Activated CD4-positive, alpha-beta T cell treated with anti-CD3 and anti-CD28 coated beads, Interleukin-2, Interleukin-4, amounts not matched to agents 100 ng/mL and 50 ng/mL, durations not matched to agents 16 hours and 8 hours (primary cell): ENCODE measurements at regions not wholly inside any gene's neighbourhood (a gene's known extent, or its start where the extent isn't known, plus 50 kb on each side); places are given as distances from the start of the nearest gene placed in this dataset.
A peak's percentile ranks its signal among the peaks of the same experiment; 100 is the strongest.
"Not testable (repeated sequence)": the region's sequence is repeated elsewhere in the genome, so short reads cannot be mapped to it uniquely, and the experiment has no call there.

Experiments used
- DNase-seq: peaks from one replicate; pipeline ENCODE4 v3.0.0-alpha.2; 2020; ENCODE audit warnings: low spot score

DNA sequence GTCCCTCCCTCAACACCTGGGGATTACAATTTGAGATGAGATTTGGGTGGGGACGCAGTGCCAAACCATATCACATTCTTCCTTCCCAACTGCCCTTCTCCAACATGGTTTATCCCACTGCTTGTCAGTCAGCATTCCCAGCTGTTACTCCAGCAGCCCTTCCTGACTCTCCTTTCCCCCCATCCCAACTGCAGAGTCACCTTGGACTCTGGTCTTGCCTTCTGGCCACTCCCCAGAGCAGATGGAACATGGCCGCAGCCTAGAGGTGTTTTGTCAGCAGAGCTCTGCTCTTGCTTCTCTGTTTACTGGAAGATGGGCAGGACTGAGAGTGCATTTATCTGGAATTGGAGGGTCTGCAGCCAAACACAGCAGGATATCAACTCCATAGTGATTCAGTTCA is 51.2 kb upstream of the MEX3C start:
- no peak for DNase-seq

DNA sequence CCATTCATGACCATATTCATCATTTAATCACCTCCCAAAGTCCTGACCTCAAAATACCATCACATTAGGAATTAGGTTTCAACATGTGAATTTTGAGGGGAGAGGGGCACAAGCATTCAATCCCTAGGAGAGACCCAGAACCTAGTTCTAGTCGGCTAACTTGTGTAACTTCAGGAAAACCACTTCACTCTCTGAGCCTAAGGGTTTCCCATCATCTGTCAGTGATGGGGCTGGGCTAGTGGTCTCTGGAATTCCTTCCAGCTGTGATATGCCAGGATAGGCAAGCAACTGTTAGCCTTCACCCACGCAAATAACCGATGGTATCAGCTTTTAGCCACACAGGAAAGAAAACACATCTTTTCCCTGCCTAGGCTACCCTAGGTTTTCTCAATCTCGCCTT is 52.5 kb upstream of the MEX3C start:
- no peak for DNase-seq

DNA sequence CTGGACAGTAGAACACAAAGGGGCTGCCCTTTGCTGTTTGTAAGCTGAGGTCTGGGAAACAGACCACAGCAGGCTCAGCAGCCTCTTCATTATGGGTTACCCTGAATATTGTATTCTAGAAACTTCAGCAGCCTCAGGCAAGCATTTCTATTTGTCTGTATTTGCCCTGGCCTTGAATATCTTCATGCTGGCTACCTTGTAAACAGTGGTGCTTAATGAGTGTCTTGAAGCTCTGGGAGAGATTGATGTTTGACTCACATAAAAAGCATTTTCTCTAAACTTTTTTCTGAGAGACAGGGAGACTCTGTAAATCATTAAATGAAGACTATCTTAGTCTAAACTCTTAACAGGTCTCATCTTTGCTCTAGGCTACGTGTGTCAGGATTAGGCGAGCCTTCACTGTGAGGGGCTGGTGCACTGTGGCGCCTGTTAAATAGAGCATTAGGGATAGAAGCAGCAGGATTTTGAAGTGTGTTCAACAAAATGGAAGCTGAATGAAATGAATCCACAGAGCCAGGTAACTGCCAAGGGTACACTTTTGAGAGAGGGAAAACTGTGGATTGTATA is 53.1 kb upstream of the MEX3C start:
- DNase-seq = no peak

DNA sequence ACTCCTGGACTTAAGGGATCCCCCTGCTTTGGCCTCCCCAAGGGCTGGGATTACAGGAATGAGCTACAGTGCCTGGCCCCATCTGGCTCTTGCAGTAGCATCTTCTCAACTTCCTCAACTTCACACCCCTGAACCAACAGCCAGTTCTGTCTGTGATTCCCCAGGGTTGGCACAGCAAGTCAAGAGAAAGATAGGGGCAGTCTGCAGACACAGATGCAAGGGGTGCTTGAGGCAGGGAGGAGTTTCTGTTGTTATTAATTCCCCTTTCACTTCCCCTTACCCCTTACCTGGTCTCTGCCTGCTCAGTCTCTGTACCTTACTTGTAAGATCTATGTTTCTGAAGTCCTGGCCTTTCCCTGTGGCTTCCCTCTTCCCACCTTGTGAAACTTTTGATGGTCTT is 54.1 kb upstream of the MEX3C start:
- DNase-seq = no peak

DNA sequence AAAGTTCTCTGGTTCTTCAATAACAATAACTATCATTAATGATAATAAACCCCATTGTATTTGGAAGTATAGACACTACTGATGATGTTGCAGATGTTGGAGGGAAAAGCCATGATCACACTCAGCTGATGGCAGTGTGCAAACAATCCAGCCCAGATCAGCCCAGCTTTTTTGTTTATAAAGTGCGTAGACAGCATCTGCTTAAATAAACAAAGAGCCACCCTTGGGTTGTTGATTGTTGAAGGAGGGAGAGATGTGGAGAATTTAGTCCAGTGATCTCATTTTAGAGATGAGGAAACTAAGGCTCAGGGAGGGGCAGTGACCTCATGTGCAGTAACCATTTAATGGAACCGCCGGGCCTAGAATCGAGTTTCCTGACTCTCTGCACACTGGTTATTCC is 56.0 kb upstream of the MEX3C start:
- no peak for DNase-seq

DNA sequence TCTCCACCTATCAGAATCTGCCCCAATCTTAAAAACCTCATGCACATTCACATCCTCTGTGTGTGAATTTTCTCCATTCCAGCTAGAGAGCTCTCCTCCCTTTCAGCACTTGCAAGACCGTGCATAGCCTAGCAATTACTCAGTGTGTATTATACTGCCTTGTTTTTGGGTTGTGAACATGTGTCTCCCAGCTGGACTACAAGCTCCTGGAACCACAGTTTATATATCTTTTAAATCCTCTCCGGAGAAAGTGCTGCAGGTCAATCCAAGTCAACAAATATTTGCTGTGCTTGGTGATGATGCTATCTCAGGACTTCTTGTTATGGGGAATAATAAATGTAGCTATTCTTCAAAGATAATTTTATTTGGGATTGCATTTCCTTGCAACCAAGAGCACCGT is 58.2 kb upstream of the MEX3C start:
- no peak for DNase-seq

DNA sequence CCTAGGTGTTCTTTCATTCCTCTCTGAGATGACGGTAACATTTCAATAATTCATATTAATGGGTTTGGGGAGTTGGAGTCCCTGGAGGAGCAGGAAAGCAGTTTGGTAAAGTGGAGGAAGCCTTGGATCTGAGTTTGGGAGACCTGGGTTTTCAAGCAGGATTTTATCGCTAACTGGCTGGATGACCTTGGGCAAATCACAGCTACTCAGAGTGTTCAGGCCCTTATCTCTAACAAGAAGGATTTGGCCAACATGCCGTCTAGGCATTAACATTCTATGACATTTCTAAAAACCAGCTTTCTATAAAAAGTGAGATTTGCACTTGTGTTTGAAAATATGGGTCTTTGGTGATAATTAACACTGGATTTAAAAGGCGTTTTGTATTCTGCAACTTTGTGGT is 59.7 kb upstream of the MEX3C start:
- DNase-seq = no peak

DNA sequence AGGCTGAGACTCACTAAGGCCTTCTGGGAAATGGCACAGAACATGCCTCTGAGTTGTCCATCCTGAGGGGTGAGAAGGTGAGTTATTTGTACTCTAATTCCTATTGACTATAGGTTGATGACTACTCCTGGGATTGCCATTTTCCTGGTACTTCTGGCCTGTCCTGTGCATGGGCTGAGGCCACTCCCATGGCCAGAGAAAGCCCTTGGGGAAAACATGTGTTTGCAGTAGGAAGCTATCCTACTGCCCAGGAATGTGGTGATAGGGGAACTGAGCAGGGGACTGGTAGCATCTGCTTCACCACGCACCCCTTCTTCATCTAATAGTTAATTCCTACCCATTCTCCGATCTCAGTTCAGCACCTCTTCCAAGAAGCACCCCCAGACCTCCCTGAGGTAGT is 62.6 kb upstream of the MEX3C start:
- DNase-seq = no peak

DNA sequence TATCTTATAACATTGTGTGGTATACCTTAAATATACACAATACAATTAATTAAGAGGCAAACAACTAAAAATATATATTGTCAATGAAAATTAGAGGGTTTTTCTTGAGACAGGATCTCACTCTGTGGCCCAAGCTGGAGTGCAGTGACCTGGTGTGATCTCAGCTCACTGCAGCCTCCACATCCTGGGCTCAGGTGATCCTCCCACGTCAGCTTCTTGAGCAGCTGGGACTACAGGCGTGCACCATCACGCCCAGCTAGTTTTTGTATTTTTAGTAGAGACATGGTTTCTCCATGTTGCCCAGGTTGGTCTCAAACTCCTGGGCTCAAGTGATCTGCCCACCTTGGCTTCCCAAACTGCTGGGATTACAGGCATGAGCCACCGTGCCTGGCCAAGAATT is 68.6 kb upstream of the MEX3C start:
- not testable (repeated sequence) for DNase-seq

DNA sequence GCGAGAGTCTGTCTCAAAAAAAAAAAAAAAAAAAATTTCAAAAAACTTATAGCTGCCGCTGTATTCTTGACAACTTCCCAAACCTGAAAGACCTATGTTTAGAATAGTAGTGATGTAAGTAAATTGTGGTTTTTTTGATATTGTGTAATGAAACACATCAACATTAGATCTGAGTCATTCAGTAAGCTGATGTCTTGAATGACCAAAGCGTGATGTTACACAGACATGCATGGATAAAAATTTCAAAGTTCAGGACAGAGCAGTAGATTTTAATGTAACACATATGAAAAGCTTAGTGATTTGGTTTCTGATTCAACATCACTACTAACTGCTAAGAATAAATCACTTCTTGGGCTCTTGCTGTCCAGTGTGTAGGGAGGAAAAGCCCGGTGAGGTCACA is 69.3 kb upstream of the MEX3C start:
- no peak for DNase-seq

DNA sequence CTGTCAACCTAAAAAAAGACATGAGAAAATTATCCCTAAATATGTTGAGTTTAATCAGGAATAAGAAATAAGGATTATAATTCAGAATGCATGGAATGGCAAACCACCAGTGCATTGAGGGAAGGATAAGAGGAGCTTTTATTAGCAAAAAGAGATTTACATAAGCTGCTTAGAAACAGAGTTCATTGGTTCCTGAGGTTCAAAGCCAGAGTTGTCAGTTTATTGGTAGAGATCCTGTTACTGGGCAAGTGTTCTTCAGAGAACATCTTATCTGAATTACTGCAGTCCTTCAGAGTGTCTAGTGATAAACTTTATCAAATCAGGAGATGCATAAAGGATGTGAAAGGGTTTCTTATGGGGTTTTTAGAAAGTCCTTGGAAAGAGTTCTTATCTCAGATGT is 76.0 kb upstream of the MEX3C start:
- no peak for DNase-seq

DNA sequence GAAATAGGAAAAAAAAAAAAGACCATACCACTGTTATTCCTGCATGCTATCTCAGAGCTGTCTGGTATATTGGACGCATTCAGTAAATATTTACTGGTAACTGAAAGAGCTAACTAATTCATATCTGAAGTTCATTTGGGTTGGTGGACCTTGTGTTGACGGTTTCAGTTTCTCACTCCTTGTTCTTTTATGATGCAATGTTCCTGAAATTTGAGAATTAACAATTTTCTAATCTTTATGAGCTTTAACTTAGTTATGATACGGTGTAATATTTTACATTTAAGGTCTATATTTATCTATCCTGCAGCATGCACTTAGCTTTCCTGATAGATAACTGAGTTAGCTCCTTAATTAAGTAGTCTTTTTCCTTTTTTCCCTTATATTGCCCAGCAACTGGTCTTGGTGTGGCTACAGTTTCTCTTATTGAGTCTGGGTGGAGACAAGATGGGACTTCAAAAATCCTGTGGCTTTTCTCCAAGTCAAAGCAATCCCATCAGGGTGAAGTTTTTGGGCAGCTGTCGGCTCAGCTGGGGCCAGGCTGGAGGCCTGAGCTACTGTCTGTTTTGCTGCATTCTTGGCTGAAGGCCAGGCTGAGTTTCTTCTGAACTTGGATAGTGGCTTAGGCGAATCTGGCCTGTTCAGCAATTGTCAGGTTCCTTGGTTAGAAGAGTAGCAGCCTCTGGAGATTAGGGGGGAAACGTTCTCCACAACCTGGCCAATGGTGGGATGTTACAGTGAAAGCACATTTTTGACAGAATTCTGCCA is 78.4 kb upstream of the MEX3C start:
- DNase-seq = no peak

DNA sequence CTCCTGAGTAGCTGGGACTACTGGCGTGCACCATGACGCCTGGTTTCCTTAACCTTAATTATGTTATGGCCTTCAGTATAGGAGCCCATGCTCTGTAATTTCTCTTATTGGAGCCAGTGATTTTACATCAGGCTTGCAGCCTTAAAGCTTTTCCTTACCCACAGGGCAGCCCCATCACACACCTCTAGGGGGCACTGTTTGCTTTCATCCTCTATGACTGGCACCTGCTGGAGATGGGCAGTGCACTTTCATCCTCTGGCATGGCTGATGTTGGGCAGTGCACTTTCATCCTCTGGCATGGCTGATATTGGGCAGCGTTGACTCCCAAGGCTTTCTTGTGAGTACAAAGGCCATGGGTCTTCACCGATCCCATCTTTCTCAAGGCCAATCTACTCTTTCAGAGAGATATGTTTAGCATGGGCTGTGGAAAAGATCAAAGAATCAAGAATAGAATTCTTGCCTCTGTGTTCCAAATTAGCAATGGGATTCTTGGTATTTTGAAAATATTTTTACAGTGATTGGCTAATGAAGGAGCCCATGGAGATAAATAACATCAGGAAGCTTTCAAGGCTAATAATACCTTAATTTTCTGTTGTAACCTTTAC is 80.7 kb upstream of the MEX3C start:
- DNase-seq = peak; percentile 64

DNA sequence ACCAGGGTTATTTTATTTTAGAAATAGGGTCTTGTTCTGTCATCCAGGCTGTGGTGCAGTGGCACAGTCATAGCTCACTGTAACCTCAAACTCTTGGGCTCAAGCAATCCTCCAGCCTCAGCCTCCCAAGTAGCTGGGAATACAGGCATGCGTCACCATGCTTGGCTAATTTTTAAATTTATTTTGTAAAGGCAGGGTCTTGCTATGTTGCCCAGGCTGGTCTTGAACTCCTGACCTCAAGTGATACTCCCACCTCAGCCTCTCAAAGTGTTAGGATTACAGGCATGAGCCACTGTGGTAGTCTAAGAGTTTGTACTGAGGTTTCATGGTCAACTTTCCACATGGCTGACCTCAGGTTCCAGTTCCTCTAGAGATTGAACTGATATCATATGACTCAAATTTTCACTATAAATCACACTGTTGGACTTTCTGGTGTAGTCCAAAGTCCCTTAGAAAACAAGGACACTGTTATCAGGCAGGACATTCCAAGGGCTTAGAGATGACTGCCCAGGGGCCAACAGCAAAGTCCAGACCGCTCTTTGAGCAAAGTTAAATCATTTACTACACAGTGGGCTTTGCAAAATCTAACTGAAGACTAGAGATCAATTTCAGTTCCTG is 82.0 kb upstream of the MEX3C start:
- no peak for DNase-seq

DNA sequence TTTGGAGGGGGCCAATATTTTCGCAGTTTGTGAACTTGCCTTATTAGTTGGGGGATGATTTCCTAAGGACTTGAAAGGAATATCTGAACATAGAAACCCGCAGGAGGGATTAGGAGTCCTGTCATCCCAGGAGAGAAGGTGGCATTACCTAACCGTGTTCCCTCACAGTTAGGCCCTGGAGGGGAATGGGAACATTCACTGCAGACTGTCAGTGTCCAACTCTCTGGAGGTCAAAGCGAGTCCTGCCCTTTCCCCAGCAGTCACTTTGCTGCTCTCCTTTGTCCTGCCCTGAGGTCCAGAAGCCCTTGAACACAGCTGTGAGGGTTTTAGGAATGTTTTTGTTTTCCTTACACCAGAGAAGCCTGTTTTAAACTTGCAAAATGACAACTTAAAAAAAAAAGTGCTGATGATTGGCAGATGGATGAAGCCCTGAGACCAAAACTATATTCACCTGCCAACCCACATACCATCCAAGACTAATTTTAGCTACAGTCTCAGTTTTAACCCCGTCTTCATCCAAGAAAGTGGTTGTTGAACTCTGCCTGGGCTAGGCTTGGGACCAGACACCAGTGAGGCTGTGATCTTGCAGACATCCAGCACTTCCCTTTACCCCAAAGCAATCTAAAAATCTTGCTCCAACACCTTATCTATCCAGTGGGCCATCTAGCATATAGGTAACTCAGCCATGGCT is 90.5 kb upstream of the MEX3C start:
- DNase-seq = no peak

DNA sequence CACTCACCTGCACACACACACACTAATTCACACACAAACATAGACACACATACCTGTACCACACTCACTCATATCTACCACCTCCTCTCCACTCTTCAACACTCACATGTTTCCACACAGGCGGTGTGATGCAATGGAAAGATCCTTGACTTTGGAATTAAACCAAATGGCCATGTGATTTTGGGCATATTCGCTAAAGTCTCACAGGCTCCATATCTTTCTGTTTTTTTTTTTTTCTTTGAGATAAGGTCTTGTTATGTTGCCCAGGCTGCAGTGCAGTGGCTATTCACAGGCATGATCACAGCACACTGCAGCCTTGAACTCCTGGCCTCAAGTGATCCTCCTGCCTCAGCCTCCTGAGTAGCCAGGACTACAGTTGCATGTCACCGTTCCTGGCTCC is 91.1 kb upstream of the MEX3C start:
- no peak for DNase-seq

DNA sequence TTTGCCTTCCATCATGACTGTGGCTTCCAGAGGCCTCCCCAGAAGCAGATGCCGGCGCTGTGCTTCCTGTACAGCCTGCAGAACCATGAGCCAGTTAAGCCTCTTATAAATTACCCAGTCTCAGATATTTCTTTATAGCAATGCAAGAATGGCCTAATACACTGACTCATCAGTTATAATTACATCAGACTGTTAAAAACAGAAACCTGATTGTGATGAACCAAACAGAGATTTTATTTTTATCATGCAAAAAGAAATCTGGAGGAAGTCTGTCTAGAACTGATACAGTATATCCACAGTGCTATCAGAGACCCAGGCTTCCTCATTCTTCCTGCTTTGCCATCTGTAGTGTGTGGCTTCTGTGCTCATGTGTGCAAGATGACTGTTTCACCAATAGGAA is 93.4 kb upstream of the MEX3C start:
- no peak for DNase-seq

DNA sequence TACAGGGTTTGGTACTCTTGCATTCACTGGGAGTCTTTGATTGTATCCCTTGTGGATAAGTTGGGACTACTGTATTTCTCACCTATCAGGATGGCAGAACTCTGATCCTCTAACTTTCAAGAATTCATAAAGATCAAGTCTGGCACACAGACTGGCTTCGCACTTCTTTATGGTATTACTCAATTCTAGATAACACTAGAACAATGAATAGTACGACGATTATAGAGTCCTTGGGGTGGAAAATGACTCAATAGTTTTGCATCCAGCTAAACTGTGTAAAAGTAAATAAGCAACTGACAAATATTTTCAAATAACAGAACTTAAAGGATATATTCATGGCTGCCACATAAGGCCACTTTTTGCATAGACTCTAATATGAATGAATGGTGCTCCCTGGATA is 103.4 kb upstream of the MEX3C start:
- no peak for DNase-seq

DNA sequence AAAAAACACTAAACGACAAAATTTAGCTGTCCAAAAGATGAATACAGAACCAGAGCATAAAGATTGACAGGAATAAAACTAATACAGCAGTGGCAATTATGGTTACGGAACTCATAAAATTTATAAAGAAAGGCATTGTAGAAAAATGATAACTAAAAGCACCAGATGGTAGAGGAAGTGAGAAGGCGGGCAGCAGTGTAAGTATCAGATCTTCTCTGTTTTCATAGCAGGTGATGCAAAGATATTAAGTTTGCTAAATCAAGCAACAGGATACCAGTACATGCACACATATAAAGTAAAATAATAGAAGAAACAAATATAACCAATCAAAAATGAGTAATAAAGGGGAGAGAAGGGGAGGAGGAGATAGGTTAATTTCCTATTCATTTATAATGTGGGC is 103.9 kb upstream of the MEX3C start:
- DNase-seq = no peak

DNA sequence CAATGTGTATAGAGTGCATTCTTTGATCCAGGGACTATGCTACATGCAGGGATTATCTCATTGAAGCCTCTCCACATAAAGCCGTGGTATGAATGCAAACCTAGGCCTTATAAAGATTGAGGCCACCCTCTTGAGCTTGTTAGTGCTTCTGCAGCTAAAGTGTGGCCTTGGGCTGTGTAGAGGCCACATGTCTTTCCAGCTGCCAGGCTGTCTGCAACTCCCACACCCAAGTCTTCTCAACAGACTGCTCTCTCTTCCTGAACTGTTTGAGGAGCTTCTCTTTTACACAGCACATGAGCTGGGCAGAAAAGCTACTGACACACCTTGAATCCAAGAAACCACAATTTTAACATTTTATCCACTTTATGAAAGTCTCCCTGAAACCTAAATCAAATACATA is 119.2 kb upstream of the MEX3C start:
- DNase-seq = no peak

DNA sequence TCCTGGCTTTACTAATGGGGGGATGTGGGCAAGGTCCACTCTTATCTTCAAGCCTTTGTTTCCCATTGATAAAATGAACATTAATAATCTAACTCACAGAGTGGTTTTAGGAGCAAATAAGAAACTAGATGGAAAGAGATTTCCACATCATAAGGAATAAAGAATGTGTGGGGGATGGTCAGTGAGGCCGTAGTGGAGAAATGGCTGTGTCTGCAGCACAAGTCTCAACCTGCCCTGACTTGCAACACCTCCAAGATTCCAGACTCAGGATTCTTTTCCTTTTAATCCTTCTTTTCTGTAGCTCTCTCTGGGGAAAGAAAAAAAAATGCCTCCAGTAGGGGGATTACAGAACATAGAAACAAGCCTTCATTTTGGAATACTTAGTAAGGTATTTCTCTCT is 124.2 kb upstream of the MEX3C start:
- no peak for DNase-seq

DNA sequence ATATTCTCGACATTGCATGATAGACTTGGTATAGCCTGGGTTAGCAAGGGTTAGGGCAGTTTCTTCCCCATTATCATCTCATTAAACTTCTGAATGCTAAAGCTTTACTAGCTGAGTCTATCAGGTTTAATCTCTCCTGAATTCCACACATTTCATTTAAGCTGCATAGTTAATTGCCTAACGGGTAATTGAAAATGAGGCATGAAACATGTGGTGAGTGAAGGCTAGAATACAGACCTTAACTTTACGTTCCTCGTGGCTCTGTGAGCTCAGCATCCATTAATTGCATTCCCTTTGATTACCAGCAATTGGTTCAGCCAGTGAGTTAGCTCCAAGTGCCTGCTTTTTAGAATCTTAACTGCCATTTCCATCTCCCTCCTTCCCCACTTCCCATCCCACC is 126.5 kb upstream of the MEX3C start:
- DNase-seq = no peak

DNA sequence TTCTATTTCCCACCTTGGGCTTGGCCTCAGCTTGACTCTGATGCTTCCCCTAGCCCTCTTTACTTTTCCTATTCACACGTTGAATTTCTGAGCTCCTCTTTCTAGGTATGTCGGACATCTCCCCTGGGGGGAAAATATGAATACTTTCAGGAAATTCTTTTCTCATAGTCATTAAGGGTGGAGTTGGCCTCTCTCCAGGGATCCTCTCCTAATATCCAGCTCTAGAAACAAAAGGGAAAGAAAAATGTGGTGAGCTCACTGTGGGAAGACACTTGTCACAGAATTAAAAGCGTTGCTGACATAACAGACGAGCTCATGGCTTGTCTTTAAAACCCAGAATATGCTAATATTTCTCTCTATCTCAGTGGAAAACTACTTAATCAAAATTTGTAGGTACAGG is 132.7 kb upstream of the MEX3C start:
- no peak for DNase-seq
